HG03571 (cell line): ENCODE measurements at regions not wholly inside any gene's neighbourhood (a gene's known extent, or its start where the extent isn't known, plus 50 kb on each side); places are given as distances from the start of the nearest gene placed in this dataset.
"Not testable (repeated sequence)": the region's sequence is repeated elsewhere in the genome, so short reads cannot be mapped to it uniquely, and the experiment has no call there.

Experiments used
- ATAC-seq: cut with Tn5 transposase; IDR thresholded peaks from one replicate; pipeline ENCODE4 v1.9.1; 2021; ENCODE audit not compliant: unreplicated experiment

DNA sequence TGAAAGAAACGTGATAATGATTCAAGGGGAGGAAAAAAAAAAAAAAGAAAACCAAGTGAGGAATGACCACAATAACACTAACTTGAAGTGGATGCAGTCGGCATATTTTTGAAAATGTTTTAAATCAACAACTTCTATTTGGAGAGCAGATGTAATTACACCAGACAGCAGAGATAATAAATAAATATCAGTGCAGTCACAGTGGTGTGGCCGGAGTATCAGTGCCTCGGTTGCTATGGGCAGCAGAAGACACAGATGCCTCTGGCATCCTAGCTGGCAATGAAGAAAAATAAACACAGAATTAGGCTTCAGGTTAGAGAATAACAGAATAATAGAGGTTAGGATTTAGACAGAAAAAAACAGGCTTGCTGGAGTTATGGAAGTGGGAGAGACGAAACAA, 888.3 kb downstream of the LTN1 start:
- no peak for ATAC-seq

DNA sequence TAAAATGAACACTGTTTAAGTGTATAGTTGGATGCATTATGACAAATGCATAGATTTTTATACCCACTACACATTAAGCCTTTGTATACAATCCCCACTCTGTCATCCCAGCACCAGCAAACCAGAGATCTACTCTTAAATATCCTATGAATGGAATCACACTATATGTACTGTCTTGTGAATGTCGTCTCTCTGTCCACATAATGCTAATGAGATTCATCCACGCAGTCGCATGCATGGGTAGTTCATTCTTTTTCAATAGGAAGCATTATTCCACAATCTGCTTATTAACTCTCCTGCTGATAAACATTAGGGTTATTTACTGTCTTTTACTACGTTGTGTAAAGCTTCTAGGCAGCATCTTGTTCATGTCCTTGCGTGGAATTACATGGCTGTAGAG, 892.3 kb downstream of the LTN1 start:
- no peak for ATAC-seq

DNA sequence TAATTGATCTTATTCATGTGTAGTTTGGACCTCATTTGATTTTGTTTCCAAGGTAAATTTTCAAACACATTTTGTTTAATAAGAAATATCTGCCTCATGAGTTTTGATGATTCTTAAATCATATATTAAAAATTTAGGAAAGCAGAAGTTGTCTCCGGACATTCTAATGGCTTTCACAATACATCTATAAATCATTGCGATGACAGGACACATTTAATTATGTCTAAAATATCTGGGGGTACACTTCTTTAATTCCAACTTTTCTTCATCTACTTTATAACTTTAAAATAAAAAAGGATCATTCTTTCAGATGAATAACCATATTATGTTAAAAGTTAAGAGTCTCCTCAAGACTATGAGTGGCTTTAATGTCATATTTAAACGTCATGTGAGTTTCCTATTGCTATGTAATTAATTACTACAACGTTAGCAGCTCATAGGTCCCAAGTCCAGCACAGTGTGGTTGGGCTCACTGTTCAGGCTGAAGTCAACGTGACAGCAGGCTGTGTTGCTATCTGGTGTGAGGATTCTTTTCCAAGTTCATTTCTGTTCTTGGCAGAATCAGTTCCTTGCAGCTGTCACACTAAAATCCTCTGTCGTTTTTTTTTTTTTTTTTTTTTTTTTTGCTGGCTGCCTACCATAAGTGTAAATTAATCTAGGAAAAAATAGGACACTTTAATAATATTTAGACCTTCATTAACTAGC, 893.5 kb downstream of the LTN1 start:
- no peak for ATAC-seq

DNA sequence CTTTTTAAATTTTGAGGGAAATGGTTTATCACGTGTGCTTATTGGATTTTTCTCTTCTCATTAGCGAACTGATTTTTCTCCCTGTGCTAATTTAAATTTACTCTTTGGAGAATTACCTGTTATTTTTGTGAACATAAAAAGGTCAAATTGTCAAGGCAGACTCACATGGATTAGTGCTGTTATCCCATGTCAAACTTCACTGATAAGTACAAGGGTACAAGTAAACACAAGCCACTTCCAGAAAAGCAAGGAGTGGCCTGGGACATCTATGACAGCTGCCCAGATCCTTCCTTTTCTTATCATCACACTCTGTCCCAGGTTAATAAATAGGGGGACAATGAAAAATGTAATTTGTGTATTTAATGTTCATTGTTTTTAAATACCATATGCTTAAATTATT, 901.2 kb downstream of the LTN1 start:
- no peak for ATAC-seq

DNA sequence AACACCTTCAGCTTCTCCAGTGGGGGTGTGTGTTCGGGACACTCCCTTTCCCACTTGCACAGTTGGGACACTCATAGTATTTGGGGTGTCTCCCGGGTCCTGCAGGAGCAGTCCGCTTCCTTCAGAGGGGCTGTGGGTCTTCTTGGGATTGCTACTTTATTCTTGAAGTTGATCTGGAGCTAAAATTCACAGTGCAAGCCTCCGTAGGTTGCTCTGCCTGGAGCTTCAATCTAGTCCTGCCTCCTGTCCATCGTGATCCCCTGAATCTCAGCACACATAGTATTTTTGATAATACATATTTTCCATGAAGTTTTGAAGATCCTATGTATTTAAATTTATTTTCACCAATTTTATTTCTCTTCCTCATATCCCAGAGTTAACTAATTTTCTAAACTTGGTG, 902.1 kb downstream of the LTN1 start:
- no peak for ATAC-seq

DNA sequence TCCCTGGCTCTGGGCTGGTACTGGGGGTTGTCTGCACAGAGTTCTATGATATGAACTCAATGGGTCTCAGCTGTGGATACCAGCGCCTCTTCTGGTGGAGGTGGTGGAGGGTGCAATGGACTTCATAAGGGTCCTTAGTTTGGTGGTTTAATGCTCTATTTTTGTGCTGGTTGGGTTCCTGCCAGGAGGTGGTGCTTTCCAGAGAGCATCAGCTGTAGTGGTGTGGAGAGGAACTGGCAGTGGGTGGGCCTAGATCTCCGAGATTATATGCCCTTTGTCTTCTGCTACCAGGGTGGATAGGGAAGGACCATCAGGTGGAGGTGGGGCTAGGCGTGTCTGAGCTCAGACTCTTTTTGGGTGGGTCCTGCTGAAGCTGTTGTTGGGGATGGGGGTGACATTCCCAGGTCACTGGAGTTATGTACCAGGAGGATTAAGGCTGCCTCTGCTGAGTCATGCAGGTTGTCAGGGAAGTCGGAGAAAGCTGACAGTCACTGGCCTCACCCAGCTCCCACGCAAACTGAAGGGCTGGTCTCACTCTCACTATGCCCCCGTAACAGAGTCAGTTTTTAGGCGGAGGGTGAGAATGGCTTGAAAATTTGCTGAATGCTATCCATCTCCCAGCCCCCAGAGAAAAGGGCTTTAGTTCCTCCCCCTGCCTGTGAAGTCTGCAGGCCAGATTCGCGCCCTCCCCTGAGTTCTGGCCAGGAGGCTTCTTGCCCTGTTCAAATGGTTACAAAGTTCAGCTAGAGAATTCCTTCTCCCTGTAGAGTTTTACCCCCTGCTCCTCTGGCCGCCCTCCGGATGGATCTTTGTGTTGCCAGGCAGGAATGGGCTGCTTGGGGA, 902.9 kb downstream of the LTN1 start:
- ATAC-seq: no peak

DNA sequence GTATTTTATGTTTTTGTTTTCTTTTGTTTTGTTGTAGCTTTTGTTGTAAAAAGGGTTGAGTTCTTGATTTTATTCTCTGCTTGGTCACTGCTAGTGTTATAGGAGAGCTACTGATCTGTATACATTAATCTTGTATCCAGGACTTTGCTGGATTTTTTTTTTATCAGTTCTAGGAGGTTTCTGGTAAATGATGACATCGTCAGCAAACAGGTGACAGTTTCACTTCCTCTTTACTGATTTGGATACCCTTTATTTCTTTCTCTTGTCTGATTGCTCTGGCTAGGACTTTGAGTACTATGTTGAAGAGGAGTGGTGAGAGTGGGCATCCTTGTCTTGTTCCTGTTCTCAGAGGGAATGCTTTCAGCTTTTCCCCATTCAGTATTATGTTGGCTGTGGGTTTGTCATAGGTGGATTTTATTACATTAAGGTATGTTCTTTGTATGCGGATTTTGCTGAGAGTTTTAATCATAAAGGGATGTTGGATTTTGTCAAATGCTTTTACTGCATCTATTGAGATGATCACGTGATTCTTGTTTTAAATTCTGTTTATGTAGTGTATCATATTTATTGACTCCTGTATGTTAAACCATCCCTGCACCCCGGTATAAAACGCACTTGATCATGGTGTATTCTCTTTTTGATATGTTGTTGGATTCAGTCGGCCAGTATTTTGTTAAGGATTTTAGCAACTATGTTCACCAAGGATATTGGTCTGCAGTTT, 905.7 kb downstream of the LTN1 start:
- no peak for ATAC-seq

DNA sequence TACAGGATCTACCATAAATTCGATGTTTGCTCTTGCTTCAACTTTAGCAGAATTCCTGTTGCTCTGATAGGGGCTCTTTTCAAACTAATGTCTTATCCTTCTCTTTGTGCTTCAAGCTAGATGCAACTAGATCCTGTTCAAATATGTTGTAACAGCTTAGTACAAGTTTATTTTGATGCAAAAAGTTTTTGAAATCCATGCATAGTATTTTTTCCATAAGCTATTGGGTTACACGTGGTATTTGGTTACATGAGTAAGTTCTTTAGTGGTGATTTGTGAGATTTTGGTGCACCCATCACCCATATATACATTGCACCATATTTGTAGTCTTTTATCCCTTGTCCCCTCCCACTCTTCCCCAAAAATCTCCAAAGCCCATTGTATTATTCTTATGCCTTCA, 907.7 kb downstream of the LTN1 start:
- no peak for ATAC-seq

DNA sequence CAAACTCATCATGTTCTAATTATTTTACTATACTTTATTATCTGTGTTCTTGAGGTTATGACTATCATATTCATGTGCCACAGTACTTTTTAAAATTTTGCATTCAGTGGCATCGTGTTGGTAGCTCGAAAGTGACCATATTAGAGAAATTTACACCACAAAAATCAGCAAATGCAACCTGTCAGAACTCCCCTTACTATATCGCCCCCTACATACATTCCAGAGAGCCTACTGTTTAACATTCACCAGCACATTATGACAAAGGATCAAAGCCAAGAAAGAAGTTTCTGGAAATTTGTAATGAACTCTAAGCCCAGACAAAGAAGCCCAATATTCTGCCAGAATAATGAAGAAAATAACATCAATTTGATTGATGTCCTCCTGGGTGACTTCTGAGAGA, 909.3 kb downstream of the LTN1 start:
- ATAC-seq: no peak

DNA sequence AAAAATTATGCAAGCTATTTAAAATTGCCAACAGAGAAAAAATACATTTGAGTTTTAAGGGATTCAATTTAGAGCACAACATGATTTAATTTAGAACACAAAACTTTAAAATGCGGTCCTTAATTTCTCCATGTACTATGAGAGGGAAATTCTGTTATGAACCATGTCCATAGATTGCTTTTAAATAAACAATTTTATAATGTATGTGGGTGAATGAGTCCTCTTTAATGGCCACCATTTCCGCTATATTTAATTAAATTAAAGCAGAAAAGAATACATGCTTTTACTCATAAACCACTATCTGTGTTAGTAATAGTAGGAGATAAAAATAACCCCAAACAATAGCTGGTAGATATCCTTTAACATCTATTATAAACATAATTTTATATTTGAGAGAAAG, 914.6 kb downstream of the LTN1 start:
- ATAC-seq: no peak

DNA sequence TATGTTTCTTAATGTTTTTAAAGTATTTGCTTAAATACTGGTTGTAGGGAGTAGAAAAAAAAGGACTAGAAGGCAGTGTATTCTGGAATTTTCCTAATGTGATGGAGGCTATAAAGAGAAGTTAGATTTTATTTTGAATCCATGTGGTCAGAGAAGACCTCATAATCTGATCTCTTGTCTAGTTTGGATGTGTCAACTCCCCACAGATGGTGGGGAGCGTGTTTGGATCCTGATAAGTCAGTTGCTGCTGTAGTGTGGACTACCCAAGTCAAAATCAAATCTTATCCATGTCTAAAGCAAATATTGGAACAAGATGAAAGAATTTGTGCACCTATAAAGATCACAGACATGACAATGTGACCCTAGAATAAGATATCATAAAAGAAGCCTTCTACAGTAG, 918.0 kb downstream of the LTN1 start:
- no peak for ATAC-seq

DNA sequence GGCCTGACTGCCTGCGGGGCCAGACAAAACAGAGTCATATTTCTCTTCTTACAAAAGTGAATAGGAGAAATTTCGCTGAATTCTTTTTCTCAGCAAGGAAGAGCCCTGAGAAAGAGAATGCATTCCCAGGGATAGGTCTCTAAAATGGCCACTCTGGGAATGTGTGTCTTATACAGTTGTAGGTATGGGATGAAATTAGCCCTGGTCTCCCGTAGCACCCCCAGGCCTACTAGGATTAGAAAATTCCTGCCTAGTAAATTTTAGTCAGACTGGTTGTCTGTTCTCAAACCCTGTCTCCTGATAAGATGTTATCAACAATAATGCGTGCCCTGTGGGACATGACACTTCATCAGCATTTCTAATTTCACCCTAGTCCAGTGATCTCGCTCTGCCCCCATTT, 920.1 kb downstream of the LTN1 start:
- no peak for ATAC-seq

DNA sequence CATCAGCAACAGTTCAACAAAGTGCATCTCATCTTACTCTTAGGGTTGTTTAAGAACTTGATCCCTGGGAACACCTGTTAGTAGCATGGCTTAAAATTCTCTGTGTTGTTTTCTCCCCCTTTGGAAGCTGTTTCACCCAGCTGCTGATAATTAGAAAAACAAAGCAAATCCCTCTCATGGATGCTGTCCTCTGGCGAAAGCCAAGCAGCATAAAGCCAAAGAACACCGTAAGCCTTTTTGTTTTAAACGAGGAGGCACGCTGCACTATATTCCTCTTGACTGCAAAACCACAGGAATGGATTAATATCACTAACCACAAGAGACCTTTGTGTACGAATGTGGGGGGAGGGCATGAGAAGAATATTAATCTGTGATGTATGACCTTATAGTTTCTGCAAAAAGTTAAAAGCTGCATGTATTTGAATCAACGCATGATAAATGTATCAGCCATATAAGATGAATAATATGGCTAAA, 923.2 kb downstream of the LTN1 start:
- ATAC-seq: no peak

DNA sequence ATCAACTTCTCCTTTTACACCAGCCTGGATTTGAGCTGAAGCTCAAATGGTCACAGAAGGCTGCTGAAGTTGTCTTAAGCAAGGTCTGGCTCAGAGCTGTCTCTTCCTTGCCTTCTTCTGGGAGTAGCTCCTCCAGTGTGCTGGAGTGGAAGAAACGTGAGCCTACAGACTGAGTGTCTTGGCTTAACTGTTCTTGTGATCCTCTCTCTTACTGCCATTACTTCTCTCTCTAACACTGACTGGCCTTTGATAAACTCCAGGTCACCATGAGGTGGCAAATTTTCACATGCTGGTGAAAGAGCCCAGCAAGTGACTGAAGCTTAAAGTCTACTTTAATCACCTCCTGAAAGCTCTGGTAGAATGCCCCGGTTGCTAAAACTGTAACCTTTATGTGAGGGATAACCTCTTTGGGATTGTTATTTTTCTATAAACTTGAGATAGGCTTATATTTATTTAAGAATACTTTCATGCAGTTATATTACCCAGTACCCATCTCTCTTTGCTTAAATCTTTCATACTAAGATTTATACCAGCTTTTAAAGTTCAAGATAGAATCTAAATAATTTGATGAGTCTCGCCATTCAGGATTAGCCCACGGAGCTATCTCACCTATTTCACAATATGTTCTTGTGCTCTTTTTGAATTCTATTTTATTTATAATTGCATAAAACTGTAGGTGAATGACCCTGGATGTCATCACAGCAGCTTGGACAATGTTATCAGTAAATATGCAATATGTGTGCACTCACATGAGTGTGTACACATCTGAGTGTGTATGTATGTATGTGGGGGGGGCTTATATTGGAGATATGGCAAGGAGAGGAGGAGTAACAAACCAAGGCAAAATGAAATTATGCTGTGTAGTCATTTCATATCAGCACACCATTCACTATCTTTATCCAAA, 924.0 kb downstream of the LTN1 start:
- no peak for ATAC-seq

DNA sequence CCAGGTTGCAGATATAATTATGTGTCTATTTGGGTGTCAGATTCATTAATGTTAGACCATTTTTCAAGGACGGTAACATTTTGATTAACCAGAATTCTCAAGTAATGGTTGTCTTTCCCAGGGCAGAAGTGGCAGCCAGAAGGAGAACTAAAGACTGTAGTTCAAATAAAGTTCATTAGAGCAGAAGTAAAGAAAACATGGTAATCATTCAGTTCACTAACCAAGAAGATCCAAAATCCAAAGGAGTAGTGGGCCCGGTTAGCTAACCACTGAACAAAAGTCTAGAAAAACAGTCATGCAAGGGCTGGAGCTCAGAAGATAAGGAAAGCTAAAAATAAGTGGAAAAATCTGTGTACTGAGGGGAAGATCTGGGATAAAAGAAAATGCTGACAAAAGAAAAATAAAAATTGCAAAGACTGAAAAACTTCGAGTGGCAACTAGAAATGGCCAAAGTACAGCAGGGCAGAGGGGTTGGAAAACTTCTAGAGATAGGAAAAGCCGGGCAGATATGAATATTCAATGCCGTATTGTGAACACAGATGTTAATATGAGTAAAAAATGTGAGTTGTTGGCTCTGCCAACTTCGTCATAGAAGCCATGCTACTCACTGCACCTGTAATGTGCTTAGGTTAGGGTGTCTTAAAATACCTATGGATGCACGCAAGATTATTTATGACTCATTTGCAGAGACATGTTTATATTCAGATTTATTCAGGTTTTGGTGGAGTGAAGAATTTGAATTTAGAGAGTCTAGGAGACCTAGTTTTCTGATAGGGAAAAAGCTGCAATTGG, 925.9 kb downstream of the LTN1 start:
- ATAC-seq: no peak

DNA sequence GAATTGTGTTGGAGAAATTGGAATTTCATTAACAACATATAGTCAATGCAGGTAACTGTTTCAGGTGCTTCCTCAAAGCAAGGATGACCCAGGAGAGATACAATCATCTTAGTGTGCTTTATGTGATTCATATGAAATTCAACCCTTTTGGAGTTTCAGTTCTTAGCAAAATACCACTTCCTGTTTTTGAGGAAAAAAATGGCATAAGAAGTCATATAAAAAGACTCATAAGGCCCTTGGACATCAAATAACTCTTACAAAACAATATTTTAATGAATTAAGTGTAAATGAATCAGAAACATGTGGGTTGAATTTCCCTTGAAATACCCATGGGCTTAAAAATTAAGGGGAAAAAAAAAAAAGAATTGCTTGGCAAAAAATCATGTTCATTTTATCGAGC, 926.6 kb downstream of the LTN1 start:
- ATAC-seq: no peak

DNA sequence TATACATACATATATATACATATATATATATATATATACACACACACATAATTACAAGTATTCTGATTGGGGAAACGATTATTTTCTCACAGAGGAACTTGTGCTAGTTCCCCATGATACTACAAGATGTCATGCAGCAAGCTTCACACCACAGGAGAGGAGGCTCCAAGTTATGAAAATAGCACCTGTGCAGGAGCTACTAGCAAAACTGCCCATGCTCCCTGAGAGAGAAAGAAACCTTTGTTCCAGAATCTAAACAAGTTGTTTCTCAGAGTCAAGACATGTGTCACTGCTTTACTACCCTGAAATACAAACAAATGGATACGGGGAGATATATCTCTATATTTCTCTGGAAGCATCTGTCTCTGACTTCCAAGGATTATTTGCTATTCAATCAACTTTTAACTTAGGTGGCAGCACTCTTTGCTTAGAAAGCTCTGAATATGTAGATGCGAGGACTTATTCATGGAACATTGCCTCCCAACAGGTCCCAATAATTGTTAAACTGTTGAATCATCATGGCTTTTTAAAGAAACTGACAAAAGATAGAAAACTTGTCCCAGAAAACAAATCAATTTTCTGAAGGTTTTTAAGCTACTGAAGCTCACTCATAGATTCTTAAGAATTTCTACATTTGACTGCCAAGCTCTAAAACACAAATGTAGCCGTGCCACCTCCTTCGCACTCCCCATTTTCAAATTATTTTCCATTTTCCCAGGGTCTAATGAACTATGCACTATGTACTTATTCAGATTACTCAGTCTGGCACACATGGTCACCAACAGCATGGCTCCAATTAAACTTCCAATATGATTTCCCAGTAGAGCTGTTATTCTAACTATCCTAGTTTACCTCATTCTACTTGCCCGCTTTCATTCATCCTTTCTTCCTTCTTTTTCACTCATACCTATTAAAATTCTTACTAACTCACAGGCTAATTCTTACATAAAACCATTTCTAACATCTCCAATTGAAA, 929.1 kb downstream of the LTN1 start:
- ATAC-seq: no peak

DNA sequence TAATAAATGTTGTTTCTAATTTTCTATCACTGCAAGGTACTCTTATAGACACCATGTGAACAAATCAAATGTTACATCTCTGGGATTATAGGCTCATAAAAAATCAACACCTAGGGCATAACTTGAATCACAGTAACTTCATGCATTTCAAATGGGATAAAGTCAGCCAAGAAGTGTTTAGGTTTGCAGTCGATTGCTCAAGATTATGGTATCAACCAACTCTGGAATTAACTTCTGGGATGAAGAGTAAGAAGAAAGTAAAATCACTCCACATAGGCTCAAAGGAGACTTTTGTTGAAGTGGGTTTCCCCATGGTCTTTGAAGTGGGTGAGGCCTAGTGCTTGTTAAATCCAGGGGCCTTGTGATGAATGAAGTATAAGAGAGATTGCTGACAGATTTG, 939.7 kb downstream of the LTN1 start:
- ATAC-seq: not testable (repeated sequence)

DNA sequence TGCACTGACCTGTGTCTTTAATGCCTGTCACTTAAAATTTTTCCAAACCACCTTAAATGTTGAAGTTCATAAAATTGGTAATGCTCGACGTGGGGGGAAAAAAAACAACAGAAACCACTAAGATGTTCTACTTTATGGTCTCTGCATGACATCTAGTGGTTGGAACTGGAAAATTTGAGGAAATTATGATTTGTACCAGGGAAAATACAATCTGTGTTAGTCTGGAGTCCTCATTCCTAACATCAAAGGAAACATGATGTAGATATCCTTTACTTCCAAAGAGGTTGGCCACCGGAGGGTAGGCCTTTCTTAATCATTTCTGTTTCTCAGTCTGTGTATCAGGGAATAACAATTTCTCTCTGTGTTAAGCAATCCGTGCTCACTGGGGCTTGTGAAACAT, 941.0 kb downstream of the LTN1 start:
- ATAC-seq: not testable (repeated sequence)
